DMS53 treated with DMSO at 0.1 percent for 48 hours (cell line): ENCODE measurements at regions not wholly inside any gene's neighbourhood (a gene's known extent, or its start where the extent isn't known, plus 50 kb on each side); places are given as distances from the start of the nearest gene placed in this dataset.

Source experiments
- DNase-seq: peaks from one replicate; lab custom pipeline; 2025; ENCODE audit not compliant: unreplicated experiment; lab: John Stamatoyannopoulos, UW

GRCh38 chr13:105956921-105957320, 578.5 kb downstream of the EFNB2 start:
- DNase-seq = no peak

- DNase-seq = no peak
Measured at GRCh38 chr13:105952973-105953290, 582.5 kb downstream of the EFNB2 start.

- no peak for DNase-seq
Measured at GRCh38 chr13:105952233-105952972, 583.1 kb downstream of the EFNB2 start.

GRCh38 chr13:105948143-105948542, 587.3 kb downstream of the EFNB2 start:
- DNase-seq = no peak

GRCh38 chr13:105940882-105941281, 594.6 kb downstream of the EFNB2 start:
- DNase-seq = no peak

- no peak for DNase-seq
Measured at GRCh38 chr13:105937451-105937850, 598.0 kb downstream of the EFNB2 start.

- DNase-seq = no peak
Measured at GRCh38 chr13:105936816-105937215, 598.6 kb downstream of the EFNB2 start.

GRCh38 chr13:105929505-105929904, 606.0 kb downstream of the EFNB2 start:
- no peak for DNase-seq

GRCh38 chr13:105928901-105929300, 606.6 kb downstream of the EFNB2 start:
- no peak for DNase-seq

- no peak for DNase-seq
Measured at GRCh38 chr13:105928048-105928447, 607.4 kb downstream of the EFNB2 start.

- DNase-seq = no peak
Measured at GRCh38 chr13:105925496-105925895, 610.0 kb downstream of the EFNB2 start.

GRCh38 chr13:105921711-105922110, 613.8 kb downstream of the EFNB2 start:
- DNase-seq = no peak

GRCh38 chr13:105920370-105920769, 615.1 kb downstream of the EFNB2 start:
- DNase-seq = no peak

GRCh38 chr13:105918842-105919741, 616.4 kb downstream of the EFNB2 start:
- peak; percentile 43 for DNase-seq

GRCh38 chr13:105915146-105915850, 620.2 kb downstream of the EFNB2 start:
- DNase-seq = no peak

- DNase-seq = no peak
Measured at GRCh38 chr13:105914291-105915036, 621.0 kb downstream of the EFNB2 start.

- no peak for DNase-seq
Measured at GRCh38 chr13:105908586-105908985, 626.9 kb downstream of the EFNB2 start.

- DNase-seq = no peak
Measured at GRCh38 chr13:105907319-105908019, 628.0 kb downstream of the EFNB2 start.

- no peak for DNase-seq
Measured at GRCh38 chr13:105906746-105907145, 628.7 kb downstream of the EFNB2 start.

- no peak for DNase-seq
Measured at GRCh38 chr13:105904034-105904742, 631.3 kb downstream of the EFNB2 start.
